Astrocyte of the spinal cord (primary cell): ENCODE measurements at regions not wholly inside any gene's neighbourhood (a gene's known extent, or its start where the extent isn't known, plus 50 kb on each side); places are given as distances from the start of the nearest gene placed in this dataset.
"Not testable (repeated sequence)": the region's sequence is repeated elsewhere in the genome, so short reads cannot be mapped to it uniquely, and the experiment has no call there.

Experiments used
- DNase-seq: peaks from one replicate; pipeline ENCODE4 v3.0.0; 2011; ENCODE audit warnings: low read depth, low spot score
- H3K4me3 ChIP-seq: 2 replicates; pipeline ENCODE4 v1.5.1; 2011; ENCODE audit warnings: low read depth, mild to moderate bottlenecking, low read length, moderate library complexity
- in situ Hi-C: cut with HindIII; loops from 2 replicates; pipeline ENCODE4 v1.10.0; 2017; ENCODE audit warnings: low sequenced_read_pairs
- TF ChIP-seq, protein P1 (sequence below): IDR thresholded peaks from 2 replicates; pipeline ENCODE4 v1.5.1; 2012; ENCODE audit warnings: low read depth, mild to moderate bottlenecking, low read length, inconsistent platforms

DNA sequence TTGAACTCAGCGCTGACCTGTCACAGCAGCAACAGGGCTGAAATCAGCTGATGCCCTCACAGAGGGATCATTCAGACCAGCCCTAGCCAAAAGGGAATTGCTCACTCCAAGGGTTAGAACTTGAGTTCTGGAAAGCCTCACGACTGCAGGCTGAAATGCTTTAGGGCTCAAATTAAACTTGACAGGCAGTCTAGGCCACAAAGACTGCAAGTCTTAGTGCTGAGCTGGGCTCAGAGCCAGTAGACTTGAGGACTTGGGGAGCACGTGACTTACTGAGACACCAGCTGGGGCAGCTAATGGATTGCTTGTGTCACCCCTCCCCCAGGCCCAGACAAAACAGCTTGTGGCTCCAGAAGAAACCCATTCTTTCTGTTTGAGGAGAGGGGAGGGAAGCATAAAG lies 119.0 kb upstream of the SLC6A14 start:
- TF ChIP-seq, protein P1, sequence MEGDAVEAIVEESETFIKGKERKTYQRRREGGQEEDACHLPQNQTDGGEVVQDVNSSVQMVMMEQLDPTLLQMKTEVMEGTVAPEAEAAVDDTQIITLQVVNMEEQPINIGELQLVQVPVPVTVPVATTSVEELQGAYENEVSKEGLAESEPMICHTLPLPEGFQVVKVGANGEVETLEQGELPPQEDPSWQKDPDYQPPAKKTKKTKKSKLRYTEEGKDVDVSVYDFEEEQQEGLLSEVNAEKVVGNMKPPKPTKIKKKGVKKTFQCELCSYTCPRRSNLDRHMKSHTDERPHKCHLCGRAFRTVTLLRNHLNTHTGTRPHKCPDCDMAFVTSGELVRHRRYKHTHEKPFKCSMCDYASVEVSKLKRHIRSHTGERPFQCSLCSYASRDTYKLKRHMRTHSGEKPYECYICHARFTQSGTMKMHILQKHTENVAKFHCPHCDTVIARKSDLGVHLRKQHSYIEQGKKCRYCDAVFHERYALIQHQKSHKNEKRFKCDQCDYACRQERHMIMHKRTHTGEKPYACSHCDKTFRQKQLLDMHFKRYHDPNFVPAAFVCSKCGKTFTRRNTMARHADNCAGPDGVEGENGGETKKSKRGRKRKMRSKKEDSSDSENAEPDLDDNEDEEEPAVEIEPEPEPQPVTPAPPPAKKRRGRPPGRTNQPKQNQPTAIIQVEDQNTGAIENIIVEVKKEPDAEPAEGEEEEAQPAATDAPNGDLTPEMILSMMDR, result no peak
- in situ Hi-C loops, result no loop called here
- no peak overlapping the region for H3K4me3 ChIP-seq
- DNase-seq, result peak; percentile 55

DNA sequence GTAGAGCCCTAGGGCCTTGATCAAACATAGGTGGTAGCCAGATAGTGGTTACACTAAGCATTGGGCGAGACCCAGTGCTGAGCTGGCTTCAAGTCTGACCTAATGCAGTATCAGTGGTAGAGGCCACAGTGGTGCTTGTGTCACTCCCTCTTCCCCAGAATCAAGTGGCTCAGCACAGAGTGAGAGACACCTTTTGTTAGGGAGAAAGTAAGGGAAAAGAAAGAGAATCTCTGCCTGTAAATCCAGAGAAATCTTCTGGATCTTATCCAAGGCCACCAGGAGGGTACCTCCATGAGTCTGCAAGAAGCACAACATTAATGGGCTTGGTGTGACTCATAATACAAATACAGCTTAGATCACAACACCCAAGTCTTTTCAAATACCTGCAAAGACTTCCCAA lies 117.7 kb upstream of the SLC6A14 start:
- peak; percentile 17 for DNase-seq
- in situ Hi-C loops, result no loop called here
- no peak overlapping the region for H3K4me3 ChIP-seq
- TF ChIP-seq, protein P1, result no peak

DNA sequence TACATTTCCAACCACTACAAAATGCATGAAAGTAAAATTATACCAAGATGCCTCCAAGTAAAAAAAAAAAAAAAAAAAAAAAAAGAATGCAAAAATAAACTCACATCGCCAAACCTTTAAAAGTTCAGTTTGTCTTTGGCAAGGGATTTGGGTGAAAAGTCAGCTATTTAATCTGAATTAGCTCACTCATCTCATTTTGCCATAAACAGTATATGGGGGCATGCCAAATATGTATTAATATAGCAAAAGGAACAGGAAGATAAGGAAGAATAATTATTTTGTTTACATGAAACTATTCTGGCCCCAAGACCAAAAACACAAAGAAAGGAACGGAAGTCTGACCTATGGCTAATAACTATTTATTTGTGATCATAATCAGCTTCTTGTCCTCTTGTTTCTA lies 114.7 kb upstream of the SLC6A14 start:
- DNase-seq, result no peak
- in situ Hi-C loops, result no loop called here
- H3K4me3 ChIP-seq, result no peak overlapping the region
- TF ChIP-seq, protein P1, result no peak

DNA sequence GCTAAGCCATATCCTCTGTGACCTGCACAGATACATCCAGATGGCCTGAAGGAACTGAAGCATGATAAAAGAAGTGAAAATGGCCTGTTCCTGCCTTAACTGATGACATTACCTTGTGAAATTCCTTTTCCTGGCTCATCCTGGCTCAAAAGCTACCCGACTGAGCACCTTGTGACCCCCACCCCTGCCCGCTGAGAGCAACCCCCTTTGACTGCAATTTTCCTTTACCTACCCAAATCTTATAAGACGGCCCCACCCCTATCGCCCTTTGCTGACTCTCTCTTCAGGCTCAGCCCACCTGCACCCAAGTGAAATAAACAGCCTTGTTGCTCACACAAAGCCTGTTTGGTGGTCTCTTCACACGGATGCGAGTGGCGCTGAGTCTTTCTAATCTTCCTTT lies 104.4 kb upstream of the SLC6A14 start:
- H3K4me3 ChIP-seq, DNase-seq, in situ Hi-C loops: not testable (repeated sequence)

DNA sequence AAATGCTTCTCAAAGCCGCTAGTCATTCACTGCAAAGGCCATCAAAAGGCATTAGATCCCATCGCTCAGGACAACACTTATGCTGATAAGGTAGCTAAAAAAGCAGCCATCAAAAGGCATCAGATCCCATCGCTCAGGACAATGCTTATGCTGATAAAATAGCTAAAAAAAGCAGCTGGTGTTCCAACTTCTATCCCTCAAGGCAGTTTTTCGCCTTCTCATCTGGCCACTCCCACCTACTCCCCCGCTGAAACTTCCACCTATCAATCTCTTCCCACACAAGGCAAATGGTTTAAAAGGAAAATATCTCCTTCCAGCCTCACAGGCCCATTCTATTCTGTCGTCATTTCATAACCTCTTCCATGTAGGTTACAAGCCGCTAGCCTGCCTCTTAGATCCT lies 101.6 kb upstream of the SLC6A14 start:
- in situ Hi-C loops, DNase-seq, H3K4me3 ChIP-seq: not testable (repeated sequence)

DNA sequence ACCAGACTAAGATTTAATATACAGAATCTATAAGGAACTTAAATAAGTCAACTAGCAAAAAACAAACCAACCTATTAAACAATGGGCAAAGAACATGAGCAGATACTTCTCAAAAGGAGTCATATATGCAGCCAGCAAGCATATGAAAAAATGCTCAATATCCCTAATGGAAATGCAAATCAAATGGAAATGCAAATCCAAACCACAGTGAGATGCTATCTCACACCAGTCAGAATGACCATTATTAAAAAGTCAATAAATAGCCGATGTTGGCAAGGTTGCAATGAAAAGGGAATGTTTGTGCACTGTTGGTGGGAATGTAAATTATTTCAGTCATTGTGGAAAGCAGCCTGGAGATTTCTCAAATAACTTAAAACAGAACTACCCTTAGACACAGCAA lies 97.0 kb upstream of the SLC6A14 start:
- in situ Hi-C loops, result no loop called here
- H3K4me3 ChIP-seq, result no peak overlapping the region
- no peak for DNase-seq
- TF ChIP-seq, protein P1, result no peak

DNA sequence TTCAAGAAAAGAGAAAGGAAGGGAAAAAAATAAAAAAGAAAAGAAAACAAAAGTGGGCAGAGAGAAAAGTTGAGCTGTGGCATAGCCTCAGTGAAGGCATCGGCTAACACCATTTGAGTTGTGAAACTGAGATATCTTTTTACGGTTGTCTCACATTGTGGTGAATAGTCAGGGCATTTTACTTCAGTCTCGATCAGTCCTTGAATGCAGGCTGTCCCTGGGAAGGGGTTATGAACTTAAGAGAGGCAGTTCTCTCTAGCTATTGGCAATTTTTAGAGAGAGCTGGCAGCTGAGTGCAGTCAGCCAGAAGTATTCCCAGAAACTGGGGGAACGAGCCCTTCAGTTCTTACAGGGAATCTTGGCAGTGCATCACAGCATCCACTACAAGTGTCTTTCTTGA lies 93.5 kb upstream of the SLC6A14 start:
- no peak for DNase-seq
- H3K4me3 ChIP-seq, result no peak overlapping the region
- in situ Hi-C loops, result no loop called here
- TF ChIP-seq, protein P1, result no peak

DNA sequence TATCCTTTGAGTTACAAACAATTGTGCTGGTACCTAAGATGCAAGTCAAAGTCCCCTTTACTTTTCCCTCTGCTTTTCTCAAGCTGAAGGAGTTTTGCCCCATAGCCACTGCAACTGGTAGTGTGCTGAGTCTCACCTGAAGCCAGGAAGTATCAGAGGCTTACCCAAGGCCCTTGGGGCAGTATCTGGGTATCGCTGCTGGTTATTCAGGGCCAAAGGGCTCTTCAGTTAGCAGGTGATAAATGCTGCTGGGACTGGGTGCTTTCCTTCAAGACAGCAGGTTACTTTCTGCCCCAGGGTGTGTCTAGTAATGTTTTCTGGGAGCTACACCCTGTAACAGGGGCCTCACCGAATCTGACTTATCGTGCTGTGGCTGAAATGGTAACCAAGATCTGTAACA lies 90.4 kb upstream of the SLC6A14 start:
- TF ChIP-seq, protein P1, result no peak
- in situ Hi-C loops, result no loop called here
- no peak overlapping the region for H3K4me3 ChIP-seq
- DNase-seq, result no peak
